Neutrophil (primary cell): ENCODE measurements at regions not wholly inside any gene's neighbourhood (a gene's known extent, or its start where the extent isn't known, plus 50 kb on each side); places are given as distances from the start of the nearest gene placed in this dataset.

ENCODE experiments used
- H3K27ac ChIP-seq: fragments of 200-600 bp; sonication (generic); 2 replicates; pipeline ENCODE4 v1.5.1; 2016; ENCODE audit warnings: mild to moderate bottlenecking, moderate library complexity
- H3K27me3 ChIP-seq: fragments of 200-600 bp; sonication (generic); 2 replicates; pipeline ENCODE4 v1.6.0; 2016; ENCODE audit warnings: mild to moderate bottlenecking
- H3K36me3 ChIP-seq: fragments of 200-600 bp; sonication (generic); 2 replicates; pipeline ENCODE4 v1.5.1; 2017
- H3K4me1 ChIP-seq, 2 experiments: fragments of 200-600 bp in 1 of 2; sonication (generic) in 1 of 2; 1 replicate in 1 of 2; 2 replicates in 1 of 2; pipeline versions ENCODE4 v1.5.1 to v1.6.1; 2013 to 2016; ENCODE audit warnings: low read depth in 1 of 2, low read length in 1 of 2, mild to moderate bottlenecking in 1 of 2, moderate library complexity in 1 of 2; ENCODE audit not compliant: control insufficient read depth in 1 of 2, insufficient read depth in 1 of 2
- H3K4me3 ChIP-seq, 2 experiments: fragments of 200-600 bp in 1 of 2; sonication (generic) in 1 of 2; 1 replicate in 1 of 2; 2 replicates in 1 of 2; pipeline ENCODE4 v1.5.1; 2013 to 2016; ENCODE audit warnings: low read depth in 1 of 2, low read length in 1 of 2, mild to moderate bottlenecking in 1 of 2, moderate library complexity in 1 of 2
- H3K9me3 ChIP-seq: fragments of 200-600 bp; sonication (generic); 2 replicates; pipeline ENCODE4 v1.5.1; 2016
- TF ChIP-seq, protein P1 (sequence below): fragments of 200-600 bp; sonication (generic); IDR thresholded peaks from 2 replicates; pipeline ENCODE4 v1.5.1; 2016; ENCODE audit warnings: antibody characterized with exemption

GRCh38 chr12:77377116-77377515 is 311.7 kb upstream of the E2F7 start:
- H3K36me3 ChIP-seq = no peaks in the 10 kb centered on the region
- TF ChIP-seq, protein P1, sequence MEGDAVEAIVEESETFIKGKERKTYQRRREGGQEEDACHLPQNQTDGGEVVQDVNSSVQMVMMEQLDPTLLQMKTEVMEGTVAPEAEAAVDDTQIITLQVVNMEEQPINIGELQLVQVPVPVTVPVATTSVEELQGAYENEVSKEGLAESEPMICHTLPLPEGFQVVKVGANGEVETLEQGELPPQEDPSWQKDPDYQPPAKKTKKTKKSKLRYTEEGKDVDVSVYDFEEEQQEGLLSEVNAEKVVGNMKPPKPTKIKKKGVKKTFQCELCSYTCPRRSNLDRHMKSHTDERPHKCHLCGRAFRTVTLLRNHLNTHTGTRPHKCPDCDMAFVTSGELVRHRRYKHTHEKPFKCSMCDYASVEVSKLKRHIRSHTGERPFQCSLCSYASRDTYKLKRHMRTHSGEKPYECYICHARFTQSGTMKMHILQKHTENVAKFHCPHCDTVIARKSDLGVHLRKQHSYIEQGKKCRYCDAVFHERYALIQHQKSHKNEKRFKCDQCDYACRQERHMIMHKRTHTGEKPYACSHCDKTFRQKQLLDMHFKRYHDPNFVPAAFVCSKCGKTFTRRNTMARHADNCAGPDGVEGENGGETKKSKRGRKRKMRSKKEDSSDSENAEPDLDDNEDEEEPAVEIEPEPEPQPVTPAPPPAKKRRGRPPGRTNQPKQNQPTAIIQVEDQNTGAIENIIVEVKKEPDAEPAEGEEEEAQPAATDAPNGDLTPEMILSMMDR = no peak

GRCh38 chr12:77374673-77375072 is 309.3 kb upstream of the E2F7 start:
- Histone ChIP-seq H3K36me3 (no peaks in the 10 kb centered on the region), H3K4me3 (no peak overlapping the region), H3K9me3 (no peaks in the 10 kb centered on the region), H3K4me1 (peaks cover 0 to 49% of the 10 kb centered on the region in 2 experiments), H3K27me3 (no peaks in the 10 kb centered on the region), H3K27ac (no peak overlapping the region)
- TF ChIP-seq, protein P1 = no peak

More at GRCh38 chr12:77377116-77377515, 311.7 kb upstream of the E2F7 start:
- no peak overlapping the region for H3K4me3 ChIP-seq
- no peaks in the 10 kb centered on the region for H3K9me3 ChIP-seq
- H3K27me3 ChIP-seq = no peaks in the 10 kb centered on the region
- H3K4me1 ChIP-seq = peaks cover 0 to 51% of the 10 kb centered on the region in 2 experiments
- H3K27ac ChIP-seq = peak overlapping the region; percentile 54

DNA sequence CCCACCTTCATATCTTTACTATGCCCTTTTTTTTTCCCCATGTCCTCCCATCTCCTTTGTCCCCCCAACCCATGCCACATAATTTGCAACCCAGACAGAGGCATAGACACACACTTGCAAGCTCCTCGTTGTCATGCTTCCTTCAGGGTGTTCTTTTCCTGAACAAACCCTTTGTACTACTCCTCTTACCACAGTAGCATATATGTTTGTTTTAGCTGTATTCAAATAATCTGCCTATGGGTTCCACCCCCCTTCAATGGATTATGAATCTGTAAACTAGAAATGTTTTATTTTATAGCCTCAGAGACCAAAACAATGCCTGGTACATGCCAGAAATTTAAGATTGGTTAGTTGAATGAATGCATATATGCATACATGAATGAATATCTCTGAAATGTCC is 307.1 kb upstream of the E2F7 start:
- TF ChIP-seq, protein P1 = no peak
- Histone ChIP-seq H3K4me1 (peaks cover 0 to 34% of the 10 kb centered on the region in 2 experiments), H3K4me3 (no peak overlapping the region), H3K36me3 (no peaks in the 10 kb centered on the region), H3K9me3 (no peaks in the 10 kb centered on the region), H3K27ac (no peak overlapping the region), H3K27me3 (no peaks in the 10 kb centered on the region)

DNA sequence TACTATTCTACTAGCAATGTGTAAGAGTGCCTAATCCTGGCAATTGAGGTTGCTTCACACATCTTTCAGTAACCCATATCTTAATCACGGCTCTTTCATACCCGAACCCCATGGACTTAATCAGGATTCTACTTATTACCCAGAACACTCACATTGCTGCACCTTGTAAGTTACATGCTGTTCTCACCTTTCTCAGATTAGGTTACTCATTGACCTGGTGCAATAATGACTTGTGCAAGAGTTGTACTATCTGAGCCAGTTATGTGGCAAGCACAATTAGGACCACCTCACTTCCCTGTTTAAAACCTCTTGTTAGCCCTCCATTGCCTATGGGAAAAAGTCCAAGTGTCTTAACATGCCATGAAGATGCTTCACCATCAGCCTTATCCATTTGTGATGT is 306.7 kb upstream of the E2F7 start:
- TF ChIP-seq, protein P1 = no peak
- Histone ChIP-seq H3K27ac (no peak overlapping the region), H3K4me3 (no peak overlapping the region)

GRCh38 chr12:77368379-77368778 is 303.0 kb upstream of the E2F7 start:
- Histone ChIP-seq H3K9me3 (no peaks in the 10 kb centered on the region), H3K4me3 (no peak overlapping the region), H3K36me3 (no peaks in the 10 kb centered on the region), H3K4me1 (peaks cover 0 to 10% of the 10 kb centered on the region in 2 experiments), H3K27me3 (no peaks in the 10 kb centered on the region), H3K27ac (no peak overlapping the region)
- TF ChIP-seq, protein P1 = no peak

More for the DNA sequence above, 306.7 kb upstream of the E2F7 start:
- H3K9me3 ChIP-seq = no peaks in the 10 kb centered on the region
- H3K4me1 ChIP-seq = peaks cover 0 to 30% of the 10 kb centered on the region in 2 experiments
- H3K27me3 ChIP-seq = no peaks in the 10 kb centered on the region
- H3K36me3 ChIP-seq = no peaks in the 10 kb centered on the region

DNA sequence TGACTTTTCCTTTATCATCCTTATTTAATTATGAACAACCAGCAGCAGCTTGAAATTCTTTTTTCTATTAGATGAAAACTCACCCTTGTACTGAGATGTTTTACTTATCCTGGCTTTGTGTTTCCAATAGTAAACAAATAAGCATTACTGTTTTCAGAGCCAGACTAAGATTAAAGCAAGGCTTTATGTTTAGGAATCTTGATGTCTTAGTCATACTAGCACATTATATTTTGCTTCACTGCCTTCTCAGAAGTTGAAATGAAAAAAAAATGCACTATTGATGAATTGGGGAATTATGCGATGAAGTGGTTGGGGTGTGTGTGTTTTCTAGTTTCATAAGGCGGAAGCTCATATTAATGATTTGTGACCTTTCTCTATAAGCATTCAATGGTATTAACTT is 301.2 kb upstream of the E2F7 start:
- peaks cover 0 to under 1% of the 10 kb centered on the region in 2 experiments for H3K4me1 ChIP-seq
- H3K27me3 ChIP-seq = no peaks in the 10 kb centered on the region
- H3K9me3 ChIP-seq = no peaks in the 10 kb centered on the region
- TF ChIP-seq, protein P1 = no peak
- no peaks in the 10 kb centered on the region for H3K36me3 ChIP-seq
- H3K4me3 ChIP-seq = no peak overlapping the region
- no peak overlapping the region for H3K27ac ChIP-seq
